ENCODE measurements at regions not wholly inside any gene's neighbourhood (a gene's known extent, or its start where the extent isn't known, plus 50 kb on each side); places are given as distances from the start of the nearest gene placed in this dataset.
A peak's percentile ranks its signal among the peaks of the same experiment; 100 is the strongest.

DNA sequence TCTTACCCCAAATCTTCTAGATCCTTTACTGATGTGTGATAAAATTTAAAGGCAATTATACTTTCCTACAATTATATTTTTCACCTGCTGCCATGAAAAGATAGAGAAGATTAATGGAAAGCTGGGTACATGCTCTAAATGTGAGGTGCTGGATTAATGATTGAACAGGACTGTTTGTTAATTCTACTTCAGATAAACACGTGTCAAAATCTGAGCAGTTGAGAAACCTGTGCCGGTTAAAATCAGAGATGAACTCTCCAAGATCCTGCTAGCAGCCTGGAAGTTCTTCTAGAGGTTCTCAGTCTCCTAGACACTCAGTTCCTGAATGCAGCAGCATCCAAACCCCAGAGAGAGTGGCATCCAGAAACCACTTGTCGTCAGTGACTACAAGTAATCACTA, 69.2 kb downstream of the INHBA start:
- DNase-seq (ENCODE audit: low read depth) = no peak

DNA sequence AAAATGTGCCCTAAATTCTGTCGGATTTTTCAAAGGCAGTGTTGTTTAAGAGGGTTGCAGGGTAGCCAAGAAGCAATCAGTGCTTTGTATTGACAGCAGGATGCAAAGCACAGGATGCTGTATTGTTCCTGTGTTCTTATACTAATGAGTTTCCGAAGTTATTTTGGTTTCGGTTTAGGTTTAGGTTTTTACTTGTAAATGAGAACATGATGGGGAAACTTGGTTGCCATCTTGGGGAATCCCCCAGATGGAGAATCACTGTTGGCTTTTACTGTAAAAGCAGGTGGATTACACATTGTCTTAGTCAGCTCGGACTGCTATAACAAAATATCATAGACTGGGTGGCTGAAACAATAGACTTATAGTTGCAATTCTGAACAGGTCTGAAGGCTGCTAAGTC, 72.1 kb downstream of the INHBA start:
- no peak for DNase-seq (ENCODE audit: low read depth)

DNA sequence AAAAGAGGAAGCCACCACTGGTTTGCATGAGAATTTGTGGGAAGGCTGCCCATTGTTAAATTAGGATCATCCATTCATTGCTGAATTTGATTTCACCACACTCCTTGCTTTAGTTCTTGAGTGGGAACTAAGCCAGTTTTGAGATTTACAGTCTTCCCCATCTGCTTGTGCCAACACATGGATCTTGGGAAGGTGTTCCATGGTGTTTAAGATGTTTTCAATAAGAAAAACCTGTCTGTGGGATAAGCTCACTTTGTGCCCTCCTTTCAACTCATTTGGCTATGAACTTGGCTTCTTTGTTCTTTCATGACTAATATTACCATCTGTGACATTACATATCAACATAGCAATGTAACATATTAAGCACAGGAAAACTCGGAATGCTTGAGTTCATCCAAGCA, 73.2 kb downstream of the INHBA start:
- DNase-seq (ENCODE audit: low read depth) = peak; percentile 39

DNA sequence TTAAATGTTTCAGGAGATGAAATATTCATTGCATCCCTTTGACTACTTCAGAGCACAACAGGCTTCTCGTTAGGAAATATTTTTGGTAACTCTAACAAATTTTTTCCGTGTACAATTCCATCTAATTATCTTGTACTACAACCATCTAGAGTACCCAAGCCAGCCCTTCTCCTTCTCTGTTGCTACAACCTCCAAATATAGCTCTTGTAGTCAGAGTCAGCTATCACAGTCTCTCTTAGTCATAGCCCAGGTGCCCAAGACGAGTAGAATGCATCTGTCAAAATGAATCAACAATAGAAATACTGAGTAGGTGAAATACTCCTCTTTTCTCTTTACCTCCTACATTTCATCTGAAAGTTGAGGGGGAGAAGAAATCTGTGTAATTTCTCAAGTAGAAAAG, 74.0 kb downstream of the INHBA start:
- DNase-seq (ENCODE audit: low read depth) = peak; percentile 11

DNA sequence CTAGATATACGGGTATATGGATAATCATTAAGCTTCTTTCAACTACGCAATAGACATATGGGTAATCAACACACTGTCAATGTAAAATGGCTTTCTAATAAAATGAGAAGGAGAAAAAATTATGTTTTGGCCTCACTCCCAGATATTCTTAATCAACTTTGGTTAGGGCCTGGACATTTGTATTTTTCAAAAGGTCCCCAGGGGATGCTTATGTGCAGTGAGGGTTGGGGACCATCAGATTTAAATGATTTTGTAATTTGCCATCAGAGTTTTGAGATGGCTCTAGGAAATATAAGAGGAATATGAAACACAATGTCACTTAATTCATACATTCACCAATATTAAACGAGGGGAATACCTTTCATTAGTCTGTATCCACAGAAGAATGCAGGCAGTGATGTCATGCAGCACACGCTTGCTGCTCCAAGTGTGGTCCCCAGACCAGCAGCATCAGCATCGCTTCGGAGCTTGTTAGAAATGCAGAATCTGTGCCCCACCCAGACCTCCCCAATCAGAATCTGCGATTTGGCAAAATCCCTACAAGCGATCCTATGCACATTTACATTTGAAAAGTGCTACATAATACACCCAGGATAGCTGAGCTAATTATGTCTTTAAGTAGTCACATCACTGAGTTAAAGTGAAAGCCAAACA, 75.1 kb downstream of the INHBA start:
- DNase-seq (ENCODE audit: low read depth) = no peak

DNA sequence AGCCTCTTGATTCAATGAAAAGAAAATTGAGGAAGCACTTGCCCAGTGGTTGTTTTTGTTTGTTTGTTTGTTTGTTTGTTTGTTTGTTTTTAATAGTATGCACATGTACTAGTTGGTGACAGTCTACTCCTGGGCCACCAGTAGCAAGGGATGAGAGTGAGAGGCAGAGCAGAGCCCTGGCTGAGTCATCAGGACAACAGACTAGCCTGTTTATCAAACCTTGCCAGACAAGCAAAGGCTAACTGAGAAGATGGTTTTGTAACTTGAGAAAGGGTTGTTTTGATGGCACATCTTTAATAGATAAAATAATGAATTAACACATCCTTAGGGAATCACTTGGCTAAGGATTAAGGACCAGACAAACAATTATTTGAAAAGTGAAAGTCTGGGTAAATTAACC, 78.1 kb downstream of the INHBA start:
- peak; percentile 27 for DNase-seq (ENCODE audit: low read depth)

DNA sequence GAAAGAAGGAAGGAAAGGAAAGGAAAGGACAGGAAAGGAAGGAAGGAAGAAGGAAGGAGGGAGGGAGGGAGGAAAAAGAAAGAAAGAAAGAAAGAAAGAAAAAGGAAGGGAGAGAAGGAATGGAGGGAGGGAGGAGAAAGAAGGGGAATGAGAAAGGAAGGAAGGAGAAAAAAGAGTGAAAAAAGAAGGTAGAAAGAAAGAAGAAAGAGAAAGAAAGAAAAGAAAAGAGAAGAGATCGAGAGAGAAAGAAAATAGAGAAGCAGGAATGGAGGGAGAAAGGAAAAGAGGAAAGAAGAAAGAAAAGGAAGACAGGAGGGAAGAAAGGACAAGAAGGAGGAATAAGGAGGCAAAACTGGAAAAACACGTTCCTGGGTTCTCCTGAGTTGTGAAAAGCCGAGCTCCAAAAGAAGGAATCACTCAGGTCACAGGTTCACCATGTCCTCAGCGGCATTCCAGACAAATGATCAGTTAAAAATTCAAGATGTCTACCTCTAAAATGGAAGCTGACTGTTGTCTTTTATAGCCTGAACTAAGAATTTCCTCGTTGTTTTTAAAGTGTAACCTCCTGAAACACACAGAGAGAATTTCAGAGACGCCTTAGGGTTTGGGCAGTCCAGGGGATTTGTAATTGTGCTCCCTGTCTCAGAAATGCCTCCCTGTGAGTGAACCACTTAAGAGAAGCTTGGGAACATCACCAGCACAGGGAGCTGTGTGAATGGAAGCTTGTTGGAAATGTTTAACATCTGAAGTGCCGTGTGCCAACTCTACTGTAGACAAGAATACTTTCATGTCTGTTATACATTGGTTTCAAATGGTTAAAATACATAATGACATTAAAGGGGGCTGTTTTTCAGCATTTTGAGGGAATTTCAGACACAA, 80.7 kb downstream of the INHBA start:
- no peak for DNase-seq (ENCODE audit: low read depth)

DNA sequence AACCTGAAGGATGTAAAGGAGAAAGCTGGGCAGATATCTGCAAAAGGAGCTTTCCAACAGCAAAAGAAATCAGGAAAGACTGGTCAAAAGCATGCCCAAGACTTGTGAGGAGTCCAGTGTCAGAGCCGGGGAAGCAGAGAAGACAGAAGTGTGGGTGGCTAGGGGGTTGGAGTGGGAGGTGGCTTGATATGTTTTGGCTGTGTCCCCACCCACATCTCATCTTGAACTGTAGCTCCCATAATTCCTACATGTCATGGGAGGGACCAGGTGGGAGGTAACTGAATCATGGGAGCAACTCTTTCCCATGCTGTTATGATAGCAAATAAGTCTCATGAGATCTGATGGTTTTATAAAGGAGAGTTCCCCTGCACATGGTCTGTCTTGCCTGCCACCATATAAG, 84.9 kb downstream of the INHBA start:
- no peak for DNase-seq (ENCODE audit: low read depth)

DNA sequence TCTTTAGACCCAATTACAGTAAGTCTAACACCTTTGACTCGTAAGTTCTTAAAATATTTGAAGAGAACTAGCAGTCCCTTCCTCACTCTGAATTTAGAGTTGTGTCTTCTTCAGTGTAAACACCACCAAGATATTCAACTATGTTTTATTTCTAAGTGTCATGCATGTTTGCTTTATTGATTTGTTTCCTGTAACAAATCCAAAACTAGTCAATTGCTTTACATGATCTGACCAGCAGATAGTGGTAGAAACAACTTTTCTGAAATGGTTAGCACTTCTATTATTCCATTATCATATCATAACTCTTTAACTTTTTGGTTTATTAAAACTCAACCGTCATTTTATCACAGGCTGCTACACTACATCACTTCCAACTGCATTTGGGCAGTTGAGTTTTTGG, 90.1 kb downstream of the INHBA start:
- no peak for DNase-seq (ENCODE audit: low read depth)

DNA sequence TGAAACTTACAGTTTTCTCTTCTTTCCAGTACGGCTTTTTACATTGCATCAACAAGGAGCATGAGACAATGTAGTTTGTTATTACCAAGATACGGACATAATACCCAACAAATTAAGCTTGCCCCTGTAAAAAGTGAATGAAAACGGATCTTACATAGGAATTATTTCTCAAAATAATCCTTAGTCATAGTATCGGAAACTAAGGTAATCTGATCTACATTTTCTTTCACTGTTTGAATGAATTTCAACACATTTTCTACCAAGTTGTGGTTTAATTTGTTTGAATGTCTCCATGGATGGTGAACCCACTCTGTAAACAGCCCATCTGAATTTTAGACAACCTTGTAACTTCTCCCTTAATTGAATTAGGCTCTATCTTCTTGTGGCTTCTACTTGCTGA, 90.5 kb downstream of the INHBA start:
- no peak for DNase-seq (ENCODE audit: low read depth)

DNA sequence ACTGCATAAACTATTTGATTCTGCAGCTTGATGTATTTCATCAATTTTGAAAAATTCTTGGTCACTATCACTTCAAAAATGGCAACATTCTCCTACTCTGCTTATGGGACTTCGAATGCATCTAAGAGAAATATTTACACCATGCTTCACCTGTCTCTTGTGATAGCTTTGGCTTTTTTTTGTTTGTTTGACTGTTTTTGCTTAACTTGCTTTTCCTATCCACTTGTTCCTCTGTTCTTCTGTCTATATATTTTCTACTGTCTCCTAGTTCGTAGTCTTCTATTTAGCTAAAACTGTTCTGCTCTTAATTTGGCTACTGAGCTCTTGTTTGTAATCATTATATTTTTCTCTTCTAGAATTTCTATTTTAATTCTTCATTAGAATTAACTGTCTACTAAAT, 94.4 kb downstream of the INHBA start:
- DNase-seq (ENCODE audit: low read depth) = no peak

GRCh38 chr7:41603985-41604384, 98.9 kb downstream of the INHBA start:
- no peak for DNase-seq (ENCODE audit: low read depth)

DNA sequence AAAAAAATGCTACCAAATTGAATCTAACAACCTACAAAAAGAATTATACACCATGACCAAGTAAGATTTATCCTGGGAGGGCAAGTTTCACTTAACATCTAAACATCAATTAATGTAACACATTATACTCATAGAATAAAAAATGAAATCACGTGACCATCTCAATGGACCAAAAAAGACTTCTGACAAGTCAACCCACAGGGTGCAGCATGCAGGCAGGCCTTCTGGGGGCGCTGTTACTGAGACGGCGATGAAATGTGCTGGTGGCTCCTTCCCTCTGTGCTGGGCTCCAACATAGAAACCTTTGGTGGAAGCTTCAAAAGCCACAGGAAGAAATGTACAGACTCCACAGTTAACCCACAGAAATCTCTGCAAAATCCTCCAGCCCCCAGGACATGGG, 103.1 kb downstream of the INHBA start:
- no peak for DNase-seq (ENCODE audit: low read depth)

DNA sequence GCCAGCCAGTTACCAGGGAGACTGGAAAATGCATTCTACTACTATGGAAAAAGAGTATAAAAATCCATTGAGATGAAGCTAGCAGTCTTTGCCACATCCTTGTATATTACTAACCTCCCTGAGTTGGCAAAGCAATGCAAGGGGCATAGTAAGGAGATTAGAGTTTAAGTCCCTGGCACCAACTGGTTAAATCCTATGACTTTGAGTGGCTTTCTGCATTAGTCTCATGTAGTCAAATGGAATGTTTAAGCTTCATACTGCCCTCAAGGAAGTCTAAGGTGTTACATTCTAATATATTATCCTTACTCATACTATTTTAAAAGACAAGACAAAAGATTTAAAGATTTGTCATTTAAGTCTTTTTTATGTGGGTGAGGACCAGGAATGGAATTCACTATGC, 110.1 kb downstream of the INHBA start:
- DNase-seq (ENCODE audit: low read depth) = no peak

DNA sequence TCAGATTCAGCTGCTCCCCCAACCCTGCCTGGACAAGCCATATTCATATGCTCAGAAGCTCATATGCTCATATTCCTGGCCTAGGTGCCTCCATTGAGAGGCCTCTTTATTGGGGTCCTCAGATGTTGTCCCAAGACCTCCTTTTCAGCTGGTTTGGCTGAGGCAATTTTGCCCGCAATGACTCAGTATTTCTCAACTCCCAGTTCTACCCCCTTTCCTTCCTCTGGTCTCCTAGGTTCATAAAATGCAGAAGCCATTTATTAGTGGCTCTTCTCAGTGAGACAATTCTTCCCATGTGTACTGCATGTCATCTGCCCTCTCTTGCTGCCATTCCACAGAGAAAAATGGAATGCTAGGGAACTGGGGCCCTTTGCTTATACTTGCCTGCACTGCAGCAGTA, 110.7 kb downstream of the INHBA start:
- DNase-seq (ENCODE audit: low read depth) = no peak

DNA sequence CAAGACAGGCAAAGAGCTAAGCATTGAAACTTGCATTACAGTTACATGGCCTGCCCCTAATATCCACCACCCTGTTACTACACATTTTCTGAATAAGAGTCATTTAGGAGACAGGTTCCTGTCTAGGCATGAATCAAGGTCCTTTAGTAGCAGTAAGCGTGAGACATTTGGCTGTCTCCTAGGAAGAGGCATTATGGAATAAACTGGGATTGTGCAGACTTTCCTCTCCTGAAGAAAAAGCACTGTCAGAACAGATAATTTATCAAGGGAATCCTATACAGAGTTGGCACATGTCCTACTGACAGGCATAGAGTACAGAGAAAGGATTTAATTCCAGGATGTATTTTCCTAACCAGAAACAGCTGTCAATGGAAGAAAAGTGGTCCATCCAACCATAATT, 111.9 kb downstream of the INHBA start:
- DNase-seq (ENCODE audit: low read depth) = no peak

DNA sequence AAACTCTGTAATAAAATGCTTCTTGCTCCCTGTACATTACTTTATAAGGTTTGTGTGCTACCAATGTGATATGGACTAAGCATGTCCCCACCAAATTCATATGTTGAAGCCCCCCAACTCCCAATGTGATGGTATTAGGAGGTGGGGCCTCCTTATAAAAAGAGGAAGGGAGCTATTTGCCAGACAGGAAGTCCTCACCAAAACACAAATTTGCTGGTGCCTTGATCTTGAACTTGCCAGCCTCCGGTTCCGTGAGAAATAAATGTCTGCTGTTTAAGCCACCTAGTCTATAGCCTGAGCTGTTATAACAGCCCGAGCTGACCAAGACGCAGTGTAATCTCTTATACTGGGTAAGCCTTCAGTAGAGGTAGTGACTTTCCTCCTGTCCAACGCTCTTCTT, 114.5 kb downstream of the INHBA start:
- DNase-seq (ENCODE audit: low read depth) = no peak

DNA sequence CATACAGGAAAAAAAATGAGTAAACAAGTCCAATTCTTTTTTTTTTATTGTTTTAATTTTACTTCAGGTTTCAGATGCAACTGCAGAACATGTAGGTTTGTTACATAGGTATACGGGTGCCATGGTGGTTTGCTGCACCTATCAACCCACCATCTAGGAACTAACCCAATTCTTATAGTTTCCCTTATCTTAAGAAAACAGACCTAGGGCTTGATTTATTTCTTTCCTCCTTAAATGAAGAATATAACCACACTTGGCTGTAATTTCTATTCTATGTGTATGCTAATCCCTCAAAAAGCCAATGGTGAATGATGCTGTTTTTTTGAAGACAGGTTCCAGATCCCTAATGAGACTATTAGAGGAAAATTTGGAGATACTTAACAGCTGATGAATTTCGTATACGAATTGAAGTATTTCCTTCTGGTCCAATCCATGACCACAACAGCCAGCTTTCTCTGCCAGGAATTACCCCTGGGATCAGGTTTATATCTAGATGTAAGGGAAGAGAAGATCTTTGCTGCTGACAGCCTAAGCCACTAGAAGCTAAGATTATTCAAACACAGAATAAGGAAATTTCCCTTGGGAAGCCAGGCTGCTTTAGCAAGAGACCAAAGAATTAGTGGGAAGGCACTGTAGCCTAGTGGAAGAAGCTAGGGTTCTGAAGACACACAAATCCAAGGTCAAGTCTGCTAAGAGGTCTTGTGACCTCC, 115.8 kb downstream of the INHBA start:
- DNase-seq (ENCODE audit: low read depth) = no peak

- DNase-seq (ENCODE audit: low read depth) = no peak
These were observed 118.1 kb downstream of the INHBA start for GRCh38 chr7:41584746-41585145.

GRCh38 chr7:41582116-41582515, 120.8 kb downstream of the INHBA start:
- DNase-seq (ENCODE audit: low read depth) = no peak

DNA sequence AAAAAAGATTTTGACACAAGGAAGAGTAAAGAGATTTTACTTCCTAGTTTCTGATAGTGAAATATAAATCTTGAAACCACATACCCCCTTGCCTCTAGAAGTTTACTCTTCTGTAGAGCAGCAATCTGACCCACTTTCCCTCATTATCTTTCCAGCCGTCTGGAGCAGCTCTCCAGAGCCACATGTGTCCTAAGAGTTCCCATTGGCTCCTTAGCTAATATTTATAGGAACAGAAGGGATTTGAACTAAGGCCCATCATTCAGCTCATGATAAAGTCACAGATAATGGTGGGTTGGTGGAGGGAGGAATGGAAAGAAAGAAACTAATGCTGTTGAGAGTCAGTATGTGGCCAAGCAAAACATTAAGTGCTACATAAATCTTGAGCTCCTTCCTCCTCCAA, 121.8 kb downstream of the INHBA start:
- no peak for DNase-seq (ENCODE audit: low read depth)

GRCh38 chr7:41579961-41580935, 122.6 kb downstream of the INHBA start:
- peak; percentile 99 for DNase-seq (ENCODE audit: low read depth)
